H1 (cell line): ENCODE measurements at regions not wholly inside any gene's neighbourhood (a gene's known extent, or its start where the extent isn't known, plus 50 kb on each side); places are given as distances from the start of the nearest gene placed in this dataset.

Experiments
- CTCF ChIP-seq, 3 experiments: IDR thresholded peaks; 1 replicate in 2 of 3; 2 replicates in 1 of 3; pipeline versions ENCODE4 v1.5.1 to v1.6.1; 2011; ENCODE audit warnings: low read length in 3 of 3, mild to moderate bottlenecking in 3 of 3, inconsistent platforms in 2 of 3, low read depth in 1 of 3, moderate library complexity in 1 of 3; ENCODE audit not compliant: insufficient read depth in 1 of 3; ENCODE audit errors: control extremely low read depth in 1 of 3
- RNF2 ChIP-seq: fragments of 200-900, 300-1000 bp; sonication (generic); IDR thresholded peaks from 2 replicates; pipeline ENCODE4 v1.7.1; 2016; ENCODE audit warnings: borderline replicate concordance, low read depth, mild to moderate bottlenecking, antibody characterized with exemption, low read length; ENCODE audit not compliant: poor library complexity, severe bottlenecking; ENCODE audit errors: missing control alignments
- SIN3A ChIP-seq, 2 experiments: IDR thresholded peaks in 1 of 2; conservative IDR thresholded peaks in 1 of 2; 2 replicates each; pipeline ENCODE4 v1.6.1; 2011 to 2012; ENCODE audit warnings: low read length in 2 of 2, improper control_type of control experiment in 1 of 2, low read depth in 1 of 2, mild to moderate bottlenecking in 1 of 2
- YY1 ChIP-seq: IDR thresholded peaks from 2 replicates; pipeline ENCODE4 v1.6.1; 2011; ENCODE audit warnings: low read depth, mild to moderate bottlenecking, low read length

GRCh38 chr12:68529466-68529865, 81.2 kb upstream of the RAP1B start:
- TF ChIP-seq SIN3A (conservative IDR thresholded peaks at IDR 0.05 in 1 of 2, IDR thresholded peaks at IDR 0.05 in 1 of 2; ENCODE audit: low read depth in 1 of 2, low read length in 2 of 2) = no peak
- TF ChIP-seq CTCF (IDR thresholded peaks at IDR 0.05; ENCODE audit: control extremely low read depth in 1 of 3, insufficient read depth in 1 of 3, low read depth in 1 of 3, low read length in 3 of 3) = no peak
- no peak for TF ChIP-seq YY1
- no peak for TF ChIP-seq RNF2
